ENCODE measurements at regions not wholly inside any gene's neighbourhood (a gene's known extent, or its start where the extent isn't known, plus 50 kb on each side); places are given as distances from the start of the nearest gene placed in this dataset.

GRCh38 chr1:57989877-57990276 is 556.6 kb downstream of the OMA1 start:
- H3K9me2 ChIP-seq, result no peaks in the 10 kb centered on the region
- H3K27me3 ChIP-seq (ENCODE audit: insufficient read depth), result no peaks in the 10 kb centered on the region
- H3K9ac ChIP-seq, result no peak overlapping the region
- TF ChIP-seq JUND (IDR thresholded peaks at IDR 0.05) (no peak), RFX5 (IDR thresholded peaks at IDR 0.05; ENCODE audit: low read length) (no peak), TCF12 (IDR thresholded peaks at IDR 0.05) (no peak), EZH2phosphoT487 (IDR thresholded peaks at IDR 0.05; ENCODE audit: borderline replicate concordance, low read depth) (no peak)
- CTCF ChIA-PET, result no interaction called here
- H4K20me1 ChIP-seq (ENCODE audit: insufficient read depth), result no peaks in the 10 kb centered on the region
- H2AFZ ChIP-seq (ENCODE audit: low read depth), result no peak overlapping the region
- H3K9me3 ChIP-seq, result no peaks in the 10 kb centered on the region
- H3F3A ChIP-seq (replicated peaks; ENCODE audit: insufficient read depth), result no peaks in the 10 kb centered on the region
- POLR2A ChIA-PET, result no interaction called here
- DNase-seq, result no peak
- no peak overlapping the region for H3K4me2 ChIP-seq
- no peaks in the 10 kb centered on the region for H3K36me3 ChIP-seq (replicated peaks in 1 of 2; ENCODE audit: control insufficient read depth in 1 of 2, insufficient read depth in 2 of 2, low read length in 1 of 2)
- H3K4me3 ChIP-seq (ENCODE audit: low read depth in 2 of 2, low read length in 1 of 2), result no peak overlapping the region
- no peaks in the 10 kb centered on the region for H3K79me2 ChIP-seq (ENCODE audit: insufficient read depth)
- WGBS (ENCODE audit: low lambda C conversion rate), result 47% methylated on average over 1 of the region's 1 CpG
- no peak overlapping the region for H3K27ac ChIP-seq (ENCODE audit: low read depth in 2 of 2, low read length in 1 of 2)
- H3K4me1 ChIP-seq (ENCODE audit: control insufficient read depth in 1 of 2, insufficient read depth in 2 of 2, low read depth in 1 of 2, low read length in 1 of 2), result no peaks in the 10 kb centered on the region

DNA sequence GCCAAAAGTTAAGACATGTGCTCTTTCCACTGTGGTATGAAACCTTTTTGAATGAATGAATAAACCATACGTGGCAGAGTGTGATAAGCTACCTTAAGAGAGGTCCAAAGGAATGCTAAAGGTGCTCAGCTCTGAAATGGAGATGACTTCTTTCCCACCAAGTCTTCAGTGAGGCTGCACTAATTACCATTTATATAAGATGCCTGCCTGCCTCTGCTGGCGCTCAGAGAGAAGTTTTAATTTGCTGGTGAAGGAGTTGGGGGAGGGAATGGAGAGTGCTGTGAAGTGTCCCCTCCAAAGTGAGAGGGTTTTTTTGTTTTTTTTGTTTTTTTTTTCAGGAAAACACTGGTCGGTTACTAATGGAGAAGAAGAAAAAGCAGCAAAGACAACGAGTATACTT is 559.0 kb downstream of the OMA1 start:
- no peaks in the 10 kb centered on the region for H3K79me2 ChIP-seq (ENCODE audit: insufficient read depth)
- H2AFZ ChIP-seq (ENCODE audit: low read depth), result no peak overlapping the region
- no peaks in the 10 kb centered on the region for H3K4me1 ChIP-seq (ENCODE audit: control insufficient read depth in 1 of 2, insufficient read depth in 2 of 2, low read depth in 1 of 2, low read length in 1 of 2)
- no peak for DNase-seq
- no peak overlapping the region for H3K4me3 ChIP-seq (ENCODE audit: low read depth in 2 of 2, low read length in 1 of 2)
- H3K36me3 ChIP-seq (replicated peaks in 1 of 2; ENCODE audit: control insufficient read depth in 1 of 2, insufficient read depth in 2 of 2, low read length in 1 of 2), result no peaks in the 10 kb centered on the region
- H4K20me1 ChIP-seq (ENCODE audit: insufficient read depth), result no peaks in the 10 kb centered on the region
- CTCF ChIA-PET, result interaction anchor here (0.7 kb wide), 1 partner anchor 11 kb away, joined by 3 read pairs; no protein-coding TSS in a partner anchor
- no peak overlapping the region for H3K4me2 ChIP-seq
- H3K27ac ChIP-seq (ENCODE audit: low read depth in 2 of 2, low read length in 1 of 2), result no peak overlapping the region
- WGBS (ENCODE audit: low lambda C conversion rate), result 45% methylated on average over 4 of the region's 4 CpGs
- H3K9me2 ChIP-seq, result no peaks in the 10 kb centered on the region
- H3F3A ChIP-seq (replicated peaks; ENCODE audit: insufficient read depth), result no peaks in the 10 kb centered on the region
- H3K27me3 ChIP-seq (ENCODE audit: insufficient read depth), result no peaks in the 10 kb centered on the region
- POLR2A ChIA-PET, result no interaction called here
- H3K9ac ChIP-seq, result no peak overlapping the region
- TF ChIP-seq TEAD4 (IDR thresholded peaks at IDR 0.05; ENCODE audit: borderline replicate concordance, insufficient read depth) (no peak), JUND (IDR thresholded peaks at IDR 0.05) (no peak), GABPA (IDR thresholded peaks at IDR 0.05; ENCODE audit: low read depth) (no peak), POLR2AphosphoS5 (IDR thresholded peaks at IDR 0.05; ENCODE audit: low read depth, low read length) (no peak), FOXM1 (IDR thresholded peaks at IDR 0.05; ENCODE audit: low read depth) (no peak), SMC3 (IDR thresholded peaks at IDR 0.05; ENCODE audit: low read depth, low read length) (no peak), GATA2 (CRISPR knock-in tag; IDR thresholded peaks at IDR 0.05) (no peak), REST (IDR thresholded peaks at IDR 0.05; ENCODE audit: low read depth, low read length) (no peak), ELF1 (IDR thresholded peaks at IDR 0.05) (no peak), SIN3A (IDR thresholded peaks at IDR 0.05; ENCODE audit: borderline replicate concordance, low read depth, low read length) (no peak), RXRA (IDR thresholded peaks at IDR 0.05; ENCODE audit: borderline replicate concordance, low read depth) (no peak)
- H3K9me3 ChIP-seq, result no peaks in the 10 kb centered on the region

Measured in SK-N-SH (cell line).